CD14-positive monocyte (primary cell): ENCODE measurements at regions not wholly inside any gene's neighbourhood (a gene's known extent, or its start where the extent isn't known, plus 50 kb on each side); places are given as distances from the start of the nearest gene placed in this dataset.

ENCODE experiments used
- DNase-seq, 3 donors: peaks; one replicate each; pipeline ENCODE4 v3.0.0-alpha.2; 2011 to 2022
- H2AFZ ChIP-seq: 2 replicates; pipeline ENCODE4 v1.6.0; 2012; ENCODE audit warnings: mild to moderate bottlenecking, low read depth, low read length, inconsistent platforms; ENCODE audit not compliant: insufficient read depth, poor library complexity, severe bottlenecking
- H3K27ac ChIP-seq, 2 donors: 1 replicate in 1 of 2; 2 replicates in 1 of 2; pipeline ENCODE4 v1.5.1; 2012 to 2013; ENCODE audit warnings: low read length in 2 of 2, control low read depth in 1 of 2, inconsistent platforms in 1 of 2, low read depth in 1 of 2, mild to moderate bottlenecking in 1 of 2
- H3K27me3 ChIP-seq, 2 donors: one replicate each; pipeline versions ENCODE4 v1.6.0 to v1.6.1; 2011 to 2013; ENCODE audit warnings: low read length in 2 of 2; ENCODE audit not compliant: control insufficient read depth in 2 of 2, insufficient read depth in 2 of 2
- H3K36me3 ChIP-seq, 2 donors: replicated peaks in 1 of 2; 1 replicate in 1 of 2; 2 replicates in 1 of 2; pipeline versions ENCODE4 v1.5.1 to v1.6.1; 2012 to 2013; ENCODE audit warnings: low read length in 2 of 2, control low read depth in 1 of 2, inconsistent platforms in 1 of 2, mild to moderate bottlenecking in 1 of 2; ENCODE audit not compliant: insufficient read depth in 2 of 2, control insufficient read depth in 1 of 2
- H3K4me1 ChIP-seq, 2 donors: 1 replicate in 1 of 2; 2 replicates in 1 of 2; pipeline versions ENCODE4 v1.5.1 to v1.6.1; 2012 to 2013; ENCODE audit warnings: low read length in 2 of 2, control low read depth in 1 of 2, inconsistent platforms in 1 of 2, mild to moderate bottlenecking in 1 of 2, moderate library complexity in 1 of 2; ENCODE audit not compliant: insufficient read depth in 2 of 2, control insufficient read depth in 1 of 2
- H3K4me2 ChIP-seq: replicated peaks from 2 replicates; pipeline ENCODE3; 2012; ENCODE audit warnings: low read length, moderate library complexity, mild to moderate bottlenecking; ENCODE audit not compliant: poor library complexity, severe bottlenecking; ENCODE audit errors: extremely low read depth
- H3K4me3 ChIP-seq, 3 experiments: fragments of 200-600 bp in 1 of 3; sonication (generic) in 1 of 3; replicated peaks in 1 of 3; 1 replicate in 2 of 3; 2 replicates in 1 of 3; pipeline ENCODE4 v1.5.1; 2011 to 2013; ENCODE audit warnings: low read length in 3 of 3, mild to moderate bottlenecking in 3 of 3, control low read depth in 2 of 3, low read depth in 2 of 3, inconsistent platforms in 1 of 3, moderate library complexity in 1 of 3
- H3K79me2 ChIP-seq: 2 replicates; pipeline ENCODE4 v1.6.0; 2012; ENCODE audit warnings: mild to moderate bottlenecking, control low read depth, inconsistent platforms, low read length, moderate library complexity; ENCODE audit not compliant: insufficient read depth
- H3K9ac ChIP-seq: 2 replicates; pipeline ENCODE4 v1.6.0; 2017; ENCODE audit warnings: low read length, mild to moderate bottlenecking; ENCODE audit not compliant: insufficient read depth, poor library complexity, severe bottlenecking
- H3K9me3 ChIP-seq, 2 donors: replicated peaks in 1 of 2; 1 replicate in 1 of 2; 2 replicates in 1 of 2; pipeline versions ENCODE4 v1.5.1 to v1.6.1; 2012 to 2013; ENCODE audit warnings: low read length in 2 of 2, control low read depth in 1 of 2; ENCODE audit not compliant: control insufficient read depth in 1 of 2, insufficient read depth in 1 of 2
- H4K20me1 ChIP-seq: 2 replicates; pipeline ENCODE4 v1.6.0; 2012; ENCODE audit warnings: mild to moderate bottlenecking, low read length, control low read depth, moderate library complexity; ENCODE audit not compliant: insufficient read depth
- H3K27ac Mint-ChIP-seq, 7 donors: one replicate each; pipeline ENCODE4 v1.8.0; 2020; ENCODE audit warnings: mild to moderate bottlenecking in 7 of 7, mixed read lengths in 7 of 7, moderate library complexity in 6 of 7, inconsistent platforms in 2 of 7
- H3K27me3 Mint-ChIP-seq, 3 donors: one replicate each; pipeline ENCODE4 v1.8.0; 2021 to 2022; ENCODE audit warnings: low read depth in 3 of 3, mild to moderate bottlenecking in 3 of 3, mixed read lengths in 3 of 3, moderate library complexity in 3 of 3, inconsistent platforms in 1 of 3
- H3K36me3 Mint-ChIP-seq, 2 donors: one replicate each; pipeline ENCODE4 v1.8.0; 2020; ENCODE audit warnings: mixed read lengths in 2 of 2, inconsistent platforms in 1 of 2, mild to moderate bottlenecking in 1 of 2
- H3K4me1 Mint-ChIP-seq: one replicate; pipeline ENCODE4 v1.8.0; 2020; ENCODE audit warnings: mild to moderate bottlenecking, mixed read lengths
- H3K4me3 Mint-ChIP-seq, 2 donors: one replicate each; pipeline ENCODE4 v1.8.0; 2020; ENCODE audit warnings: mild to moderate bottlenecking in 2 of 2, mixed read lengths in 2 of 2, moderate library complexity in 1 of 2
- H3K9me3 Mint-ChIP-seq, 7 donors: one replicate each; pipeline ENCODE4 v1.8.0; 2020 to 2022; ENCODE audit warnings: mixed read lengths in 7 of 7, mild to moderate bottlenecking in 6 of 7, moderate library complexity in 6 of 7, inconsistent platforms in 2 of 7
- WGBS: methylation state at CpG from one replicate; pipeline ENCODE4 v1.1.5; 2013; ENCODE audit warnings: missing lambda C conversion rate; ENCODE audit not compliant: insufficient coverage; 5-methylcytosine and 5-hydroxymethylcytosine counted together
- intact Hi-C, 2 donors: fragments of 100-400 bp; cut with micrococcal nuclease; formaldehyde crosslinking; loops; one replicate each; pipeline versions ENCODE4 v1.15.0 to v1.15.1; 2023
- TF ChIP-seq, protein P1 (sequence below): fragments of 200-600 bp; IDR thresholded peaks from one replicate; pipeline ENCODE4 v1.8.0; 2022; ENCODE audit warnings: antibody characterized with exemption, mild to moderate bottlenecking

DNA sequence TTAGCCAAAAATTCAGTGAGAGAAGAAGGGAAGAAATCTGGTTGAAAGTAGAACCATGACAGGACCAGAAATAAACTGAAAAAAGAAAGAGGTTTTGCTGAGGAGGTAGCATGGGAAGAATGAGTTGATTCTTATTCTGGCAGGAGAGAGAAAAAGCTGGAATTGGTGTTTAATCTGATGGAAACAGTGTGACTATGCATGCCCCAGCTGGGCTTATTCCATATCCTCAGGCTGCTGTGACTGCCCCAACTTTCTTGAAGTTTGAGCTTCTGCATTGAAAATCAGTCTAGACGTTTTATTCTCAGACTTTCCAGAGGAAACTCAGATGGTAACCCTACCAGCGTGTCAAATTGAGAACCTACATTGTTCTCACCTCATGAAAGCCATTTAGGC lies 352.5 kb upstream of the DCBLD2 start:
- no peaks in the 10 kb centered on the region for H3K79me2 ChIP-seq
- H3K4me3 ChIP-seq: no peak overlapping the region
- H3K9me3 ChIP-seq: peaks cover 10 to 11% of the 10 kb centered on the region in 2 donors
- H4K20me1 ChIP-seq: no peaks in the 10 kb centered on the region
- no peaks in the 10 kb centered on the region for H3K4me1 Mint-ChIP-seq
- no peak for DNase-seq
- no peaks in the 10 kb centered on the region for H3K27me3 ChIP-seq
- H2AFZ ChIP-seq: no peak overlapping the region
- no peak overlapping the region for H3K4me3 Mint-ChIP-seq
- H3K27ac Mint-ChIP-seq: no peak overlapping the region
- H3K36me3 Mint-ChIP-seq: no peaks in the 10 kb centered on the region
- no peak overlapping the region for H3K9ac ChIP-seq
- no peaks in the 10 kb centered on the region for H3K27me3 Mint-ChIP-seq
- H3K4me1 ChIP-seq: no peaks in the 10 kb centered on the region
- H3K36me3 ChIP-seq: no peaks in the 10 kb centered on the region
- H3K4me2 ChIP-seq: no peak overlapping the region
- 50% methylated on average over 1 of the region's 2 CpGs for WGBS
- peaks cover 2 to 20% (median 4%) of the 10 kb centered on the region in 7 donors for H3K9me3 Mint-ChIP-seq
- no peak overlapping the region for H3K27ac ChIP-seq
- intact Hi-C loops: no loop called here
- TF ChIP-seq, protein P1, sequence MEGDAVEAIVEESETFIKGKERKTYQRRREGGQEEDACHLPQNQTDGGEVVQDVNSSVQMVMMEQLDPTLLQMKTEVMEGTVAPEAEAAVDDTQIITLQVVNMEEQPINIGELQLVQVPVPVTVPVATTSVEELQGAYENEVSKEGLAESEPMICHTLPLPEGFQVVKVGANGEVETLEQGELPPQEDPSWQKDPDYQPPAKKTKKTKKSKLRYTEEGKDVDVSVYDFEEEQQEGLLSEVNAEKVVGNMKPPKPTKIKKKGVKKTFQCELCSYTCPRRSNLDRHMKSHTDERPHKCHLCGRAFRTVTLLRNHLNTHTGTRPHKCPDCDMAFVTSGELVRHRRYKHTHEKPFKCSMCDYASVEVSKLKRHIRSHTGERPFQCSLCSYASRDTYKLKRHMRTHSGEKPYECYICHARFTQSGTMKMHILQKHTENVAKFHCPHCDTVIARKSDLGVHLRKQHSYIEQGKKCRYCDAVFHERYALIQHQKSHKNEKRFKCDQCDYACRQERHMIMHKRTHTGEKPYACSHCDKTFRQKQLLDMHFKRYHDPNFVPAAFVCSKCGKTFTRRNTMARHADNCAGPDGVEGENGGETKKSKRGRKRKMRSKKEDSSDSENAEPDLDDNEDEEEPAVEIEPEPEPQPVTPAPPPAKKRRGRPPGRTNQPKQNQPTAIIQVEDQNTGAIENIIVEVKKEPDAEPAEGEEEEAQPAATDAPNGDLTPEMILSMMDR: no peak

DNA sequence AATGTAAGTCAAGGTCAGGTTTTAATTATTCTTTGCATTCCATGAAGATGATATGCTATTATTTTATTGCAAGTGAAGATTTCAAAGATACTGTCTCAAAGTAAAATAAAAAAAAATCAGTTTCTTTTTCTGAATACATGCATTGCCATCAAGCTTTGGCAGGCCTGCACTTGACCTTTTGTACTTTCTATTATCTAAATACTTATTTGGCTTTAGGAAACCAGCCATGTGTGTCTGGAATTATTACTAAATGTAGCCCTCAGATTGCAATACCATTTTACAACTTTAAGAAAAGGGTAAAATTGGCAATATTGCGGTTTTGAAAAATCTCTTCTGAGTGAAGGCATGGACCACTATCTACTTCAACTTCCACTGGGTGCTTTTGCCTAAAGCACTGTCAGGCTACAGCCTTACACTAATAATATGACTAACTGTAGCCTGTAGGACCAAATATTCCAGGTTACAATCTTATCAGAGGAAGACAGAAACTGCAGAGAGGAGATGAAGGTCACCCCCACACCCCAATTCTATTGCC lies 349.4 kb upstream of the DCBLD2 start:
- peaks cover 0 to 8% (median 0%) of the 10 kb centered on the region in 7 donors for H3K9me3 Mint-ChIP-seq

More for the DNA sequence above, 349.4 kb upstream of the DCBLD2 start:
- Histone ChIP-seq H3K36me3 (no peaks in the 10 kb centered on the region), H3K79me2 (no peaks in the 10 kb centered on the region), H3K4me2 (no peak overlapping the region), H3K4me3 (no peak overlapping the region), H4K20me1 (no peaks in the 10 kb centered on the region), H3K9ac (no peak overlapping the region), H2AFZ (no peak overlapping the region), H3K27ac (no peak overlapping the region), H3K27me3 (no peaks in the 10 kb centered on the region), H3K4me1 (no peaks in the 10 kb centered on the region), H3K9me3 (no peaks in the 10 kb centered on the region)
- Mint-ChIP-seq H3K4me1 (no peaks in the 10 kb centered on the region), H3K4me3 (no peak overlapping the region), H3K27ac (no peak overlapping the region), H3K36me3 (no peaks in the 10 kb centered on the region), H3K27me3 (no peaks in the 10 kb centered on the region)
- no CpG with 5 or more reads among the region's 1 CpG for WGBS
- TF ChIP-seq, protein P1: no peak
- DNase-seq: no peak
- intact Hi-C loops: no loop called here
